ENCODE measurements at regions not wholly inside any gene's neighbourhood (a gene's known extent, or its start where the extent isn't known, plus 50 kb on each side); places are given as distances from the start of the nearest gene placed in this dataset.

- WGBS = 59% methylated on average over 3 of the region's 3 CpGs
These were observed 744.1 kb downstream of the STIM2 start for GRCh38 chr4:27604692-27605091.

GRCh38 chr4:27616166-27616565 is 755.5 kb downstream of the STIM2 start:
- Histone ChIP-seq H3K4me3 (ENCODE audit: low read length) (no peak overlapping the region), H3K27me3 (ENCODE audit: control insufficient read depth, insufficient read depth) (no peaks in the 10 kb centered on the region), H3K4me1 (ENCODE audit: control insufficient read depth, insufficient read depth, low read length) (no peaks in the 10 kb centered on the region), H3K9me3 (ENCODE audit: control insufficient read depth, low read length) (no peaks in the 10 kb centered on the region), H3K27ac (ENCODE audit: low read length) (no peak overlapping the region)
- ATAC-seq (no peak), DNase-seq (no peak)
- intact Hi-C loops (cut with DNase I) = no loop called here

More at GRCh38 chr4:27604692-27605091, 744.1 kb downstream of the STIM2 start:
- Histone ChIP-seq H3K27ac (ENCODE audit: low read length) (no peak overlapping the region), H3K4me3 (ENCODE audit: low read length) (no peak overlapping the region), H3K4me1 (ENCODE audit: control insufficient read depth, insufficient read depth, low read length) (no peaks in the 10 kb centered on the region), H3K27me3 (ENCODE audit: control insufficient read depth, insufficient read depth) (no peaks in the 10 kb centered on the region), H3K9me3 (ENCODE audit: control insufficient read depth, low read length) (no peaks in the 10 kb centered on the region)
- ATAC-seq (no peak), DNase-seq (no peak)
- intact Hi-C loops (cut with DNase I) = no loop called here

GRCh38 chr4:27619435-27619834 is 758.8 kb downstream of the STIM2 start:
- DNase-seq = no peak
- Histone ChIP-seq H3K4me3 (ENCODE audit: low read length) (no peak overlapping the region), H3K4me1 (ENCODE audit: control insufficient read depth, insufficient read depth, low read length) (no peaks in the 10 kb centered on the region), H3K9me3 (ENCODE audit: control insufficient read depth, low read length) (no peaks in the 10 kb centered on the region), H3K27ac (ENCODE audit: low read length) (no peak overlapping the region), H3K27me3 (ENCODE audit: control insufficient read depth, insufficient read depth) (no peaks in the 10 kb centered on the region)
- no peak for ATAC-seq
- intact Hi-C loops (cut with DNase I) = no loop called here

- H3K9me3 ChIP-seq (ENCODE audit: control insufficient read depth, low read length) = no peaks in the 10 kb centered on the region
- intact Hi-C loops (cut with DNase I) = no loop called here
- no peak for DNase-seq
- no peak for ATAC-seq
- H3K27ac ChIP-seq (ENCODE audit: low read length) = no peak overlapping the region
- H3K27me3 ChIP-seq (ENCODE audit: control insufficient read depth, insufficient read depth) = no peaks in the 10 kb centered on the region
- H3K4me1 ChIP-seq (ENCODE audit: control insufficient read depth, insufficient read depth, low read length) = no peaks in the 10 kb centered on the region
- no peak overlapping the region for H3K4me3 ChIP-seq (ENCODE audit: low read length)
These were observed 760.2 kb downstream of the STIM2 start for GRCh38 chr4:27620886-27621285.

- ATAC-seq = no peak
- H3K4me1 ChIP-seq (ENCODE audit: control insufficient read depth, insufficient read depth, low read length) = no peaks in the 10 kb centered on the region
- intact Hi-C loops (cut with DNase I) = no loop called here
- DNase-seq = no peak
- no peak overlapping the region for H3K27ac ChIP-seq (ENCODE audit: low read length)
- H3K4me3 ChIP-seq (ENCODE audit: low read length) = no peak overlapping the region
- no peaks in the 10 kb centered on the region for H3K27me3 ChIP-seq (ENCODE audit: control insufficient read depth, insufficient read depth)
- H3K9me3 ChIP-seq (ENCODE audit: control insufficient read depth, low read length) = no peaks in the 10 kb centered on the region
These were observed 764.1 kb downstream of the STIM2 start for GRCh38 chr4:27624749-27625148.

- Histone ChIP-seq H3K9me3 (ENCODE audit: control insufficient read depth, low read length) (no peaks in the 10 kb centered on the region), H3K4me1 (ENCODE audit: control insufficient read depth, insufficient read depth, low read length) (no peaks in the 10 kb centered on the region), H3K4me3 (ENCODE audit: low read length) (no peak overlapping the region), H3K27me3 (ENCODE audit: control insufficient read depth, insufficient read depth) (no peaks in the 10 kb centered on the region), H3K27ac (ENCODE audit: low read length) (no peak overlapping the region)
- no peak for DNase-seq
- intact Hi-C loops (cut with DNase I) = no loop called here
- no peak for ATAC-seq
- 82% methylated on average over 4 of the region's 4 CpGs for WGBS
These were observed 768.0 kb downstream of the STIM2 start for GRCh38 chr4:27628609-27629008.

- intact Hi-C loops (cut with DNase I) = no loop called here
- Histone ChIP-seq H3K9me3 (ENCODE audit: control insufficient read depth, low read length) (no peaks in the 10 kb centered on the region), H3K27ac (ENCODE audit: low read length) (no peak overlapping the region), H3K27me3 (ENCODE audit: control insufficient read depth, insufficient read depth) (no peaks in the 10 kb centered on the region), H3K4me3 (ENCODE audit: low read length) (no peak overlapping the region), H3K4me1 (ENCODE audit: control insufficient read depth, insufficient read depth, low read length) (no peaks in the 10 kb centered on the region)
- no peak for DNase-seq
- no peak for ATAC-seq
- WGBS = 78% methylated on average over 7 of the region's 7 CpGs
These were observed 769.0 kb downstream of the STIM2 start for GRCh38 chr4:27629532-27630225.

- ATAC-seq = no peak
- intact Hi-C loops (cut with DNase I) = no loop called here
- WGBS = 89% methylated on average over 6 of the region's 6 CpGs
- Histone ChIP-seq H3K9me3 (ENCODE audit: control insufficient read depth, low read length) (no peaks in the 10 kb centered on the region), H3K27ac (ENCODE audit: low read length) (no peak overlapping the region), H3K27me3 (ENCODE audit: control insufficient read depth, insufficient read depth) (no peaks in the 10 kb centered on the region), H3K4me1 (ENCODE audit: control insufficient read depth, insufficient read depth, low read length) (no peaks in the 10 kb centered on the region), H3K4me3 (ENCODE audit: low read length) (no peak overlapping the region)
- DNase-seq = no peak
These were observed 775.6 kb downstream of the STIM2 start for GRCh38 chr4:27635936-27636913.

GRCh38 chr4:27638163-27638915 is 777.7 kb downstream of the STIM2 start:
- DNase-seq (no peak), ATAC-seq (no peak)
- no peak overlapping the region for H3K4me3 ChIP-seq (ENCODE audit: low read length)
- no peak overlapping the region for H3K27ac ChIP-seq (ENCODE audit: low read length)
- no peaks in the 10 kb centered on the region for H3K9me3 ChIP-seq (ENCODE audit: control insufficient read depth, low read length)
- intact Hi-C loops (cut with DNase I) = no loop called here
- H3K27me3 ChIP-seq (ENCODE audit: control insufficient read depth, insufficient read depth) = no peaks in the 10 kb centered on the region
- no peaks in the 10 kb centered on the region for H3K4me1 ChIP-seq (ENCODE audit: control insufficient read depth, insufficient read depth, low read length)
- 50% methylated on average over 2 of the region's 2 CpGs for WGBS

GRCh38 chr4:27643101-27643500 is 782.5 kb downstream of the STIM2 start:
- no peak for DNase-seq
- ATAC-seq = no peak
- H3K9me3 ChIP-seq (ENCODE audit: control insufficient read depth, low read length) = no peaks in the 10 kb centered on the region
- no peaks in the 10 kb centered on the region for H3K27me3 ChIP-seq (ENCODE audit: control insufficient read depth, insufficient read depth)
- no peaks in the 10 kb centered on the region for H3K4me1 ChIP-seq (ENCODE audit: control insufficient read depth, insufficient read depth, low read length)
- H3K27ac ChIP-seq (ENCODE audit: low read length) = no peak overlapping the region
- H3K4me3 ChIP-seq (ENCODE audit: low read length) = no peak overlapping the region
- intact Hi-C loops (cut with DNase I) = no loop called here

GRCh38 chr4:27648416-27648815 is 787.8 kb downstream of the STIM2 start:
- intact Hi-C loops (cut with DNase I) = no loop called here
- ATAC-seq (no peak), DNase-seq (no peak)
- no peaks in the 10 kb centered on the region for H3K27me3 ChIP-seq (ENCODE audit: control insufficient read depth, insufficient read depth)
- no peaks in the 10 kb centered on the region for H3K9me3 ChIP-seq (ENCODE audit: control insufficient read depth, low read length)
- H3K4me3 ChIP-seq (ENCODE audit: low read length) = no peak overlapping the region
- H3K4me1 ChIP-seq (ENCODE audit: control insufficient read depth, insufficient read depth, low read length) = no peaks in the 10 kb centered on the region
- no peak overlapping the region for H3K27ac ChIP-seq (ENCODE audit: low read length)
- 93% methylated on average over 4 of the region's 4 CpGs for WGBS
